Small intestine (tissue), 7 donors: ENCODE measurements at regions not wholly inside any gene's neighbourhood (a gene's known extent, or its start where the extent isn't known, plus 50 kb on each side); places are given as distances from the start of the nearest gene placed in this dataset.

Experiments
- DNase-seq, 2 donors: peaks; one replicate each; pipeline versions ENCODE4 v3.0.0 to v3.0.0-alpha.2; 2013
- FAIRE-seq: peaks from 2 replicates; lab custom pipeline; 2012; peaks lifted over from hg19 to GRCh38; lab: Jason Lieb, UNC
- H3K27ac ChIP-seq, 3 donors: one replicate each; pipeline ENCODE4 v1.5.1; 2013; ENCODE audit warnings: low read length in 2 of 3, mild to moderate bottlenecking in 2 of 3, control low read depth in 1 of 3, inconsistent platforms in 1 of 3, low read depth in 1 of 3, moderate library complexity in 1 of 3
- H3K27me3 ChIP-seq, 3 donors: one replicate each; pipeline ENCODE4 v1.6.1; 2013; ENCODE audit warnings: low read length in 3 of 3, inconsistent platforms in 1 of 3; ENCODE audit not compliant: control insufficient read depth in 3 of 3, insufficient read depth in 3 of 3
- H3K36me3 ChIP-seq, 3 donors: one replicate each; pipeline ENCODE4 v1.6.1; 2013; ENCODE audit warnings: low read length in 3 of 3, inconsistent platforms in 1 of 3, low read depth in 1 of 3, mild to moderate bottlenecking in 1 of 3, moderate library complexity in 1 of 3; ENCODE audit not compliant: control insufficient read depth in 3 of 3, insufficient read depth in 2 of 3
- H3K4me1 ChIP-seq, 3 donors: one replicate each; pipeline ENCODE4 v1.6.1; 2013; ENCODE audit warnings: low read length in 2 of 3, inconsistent platforms in 1 of 3, low read depth in 1 of 3, mild to moderate bottlenecking in 1 of 3, moderate library complexity in 1 of 3; ENCODE audit not compliant: control insufficient read depth in 3 of 3, insufficient read depth in 2 of 3
- H3K4me3 ChIP-seq, 3 donors: one replicate each; pipeline ENCODE4 v1.5.1; 2013; ENCODE audit warnings: low read length in 3 of 3, control low read depth in 1 of 3, inconsistent platforms in 1 of 3, low read depth in 1 of 3, mild to moderate bottlenecking in 1 of 3, moderate library complexity in 1 of 3
- H3K9me3 ChIP-seq, 2 donors: one replicate each; pipeline ENCODE4 v1.6.1; 2013; ENCODE audit warnings: low read depth in 1 of 2, low read length in 1 of 2; ENCODE audit not compliant: control insufficient read depth in 2 of 2, insufficient read depth in 1 of 2
- WGBS, 3 donors: extraction: QIAGEN DNeasy Blood & Tissue Kit; methylation state at CpG; one replicate each; pipeline ENCODE4 v1.1.7; 2013; 5-methylcytosine and 5-hydroxymethylcytosine counted together
- donor health status: healthy with polysubstance abuse.
- donor health status: control.
- donor health status: control.
- donor health status: Bipolar disorder and iron deficiency.
- donor health status: healthy.

GRCh38 chr2:11032396-11032795, 120.7 kb downstream of the KCNF1 start:
- no peaks in the 10 kb centered on the region for H3K4me1 ChIP-seq
- FAIRE-seq = no peak
- no peak overlapping the region for H3K27ac ChIP-seq
- DNase-seq = no peak
- no peaks in the 10 kb centered on the region for H3K27me3 ChIP-seq
- 55 to 65% (median 63%) methylated on average over 2 of the region's 2 CpGs for WGBS, 3 donors
- H3K9me3 ChIP-seq = peaks cover 0 to 9% of the 10 kb centered on the region in 2 donors
- H3K36me3 ChIP-seq = no peaks in the 10 kb centered on the region
- no peak overlapping the region for H3K4me3 ChIP-seq

- Histone ChIP-seq H3K4me1 (no peaks in the 10 kb centered on the region), H3K36me3 (no peaks in the 10 kb centered on the region), H3K27ac (no peak overlapping the region), H3K4me3 (no peak overlapping the region), H3K27me3 (no peaks in the 10 kb centered on the region), H3K9me3 (peaks cover 0 to 9% of the 10 kb centered on the region in 2 donors)
- WGBS, 3 donors = 83 to 96% (median 91%) methylated on average over 1 of the region's 1 CpG
- FAIRE-seq (no peak), DNase-seq (no peak)
Observed at GRCh38 chr2:11033114-11033513, 121.4 kb downstream of the KCNF1 start.

- DNase-seq (no peak), FAIRE-seq (no peak)
- H3K36me3 ChIP-seq = no peaks in the 10 kb centered on the region
- peaks cover 0 to 2% (median 0%) of the 10 kb centered on the region in 3 donors for H3K27me3 ChIP-seq
- H3K4me1 ChIP-seq = no peaks in the 10 kb centered on the region
- peaks cover 0 to 7% of the 10 kb centered on the region in 2 donors for H3K9me3 ChIP-seq
- 74 to 85% (median 83%) methylated on average over 1 of the region's 1 CpG for WGBS, 3 donors
- no peak overlapping the region for H3K27ac ChIP-seq
- H3K4me3 ChIP-seq = no peak overlapping the region
Observed at GRCh38 chr2:11038641-11039040, 116.6 kb upstream of the SLC66A3 start.

- no peak for DNase-seq
- Histone ChIP-seq H3K9me3 (peaks cover 0 to 5% of the 10 kb centered on the region in 2 donors), H3K4me1 (no peaks in the 10 kb centered on the region), H3K36me3 (no peaks in the 10 kb centered on the region), H3K27me3 (peaks cover 0 to 3% (median 0%) of the 10 kb centered on the region in 3 donors), H3K4me3 (no peak overlapping the region), H3K27ac (no peak overlapping the region)
- FAIRE-seq = no peak
- 53 to 94% (median 78%) methylated on average over 1 of the region's 1 CpG for WGBS, 3 donors
Observed at GRCh38 chr2:11040992-11041391, 114.3 kb upstream of the SLC66A3 start.

- H3K4me3 ChIP-seq = no peak overlapping the region
- no peak for FAIRE-seq
- WGBS, 3 donors = 70 to 82% (median 75%) methylated on average over 8 of the region's 8 CpGs
- DNase-seq = no peak
- no peak overlapping the region for H3K27ac ChIP-seq
- H3K36me3 ChIP-seq = no peaks in the 10 kb centered on the region
- no peaks in the 10 kb centered on the region for H3K4me1 ChIP-seq
- H3K27me3 ChIP-seq = peaks cover 0 to 3% (median 0%) of the 10 kb centered on the region in 3 donors
- peaks cover 0 to 5% of the 10 kb centered on the region in 2 donors for H3K9me3 ChIP-seq
Observed at GRCh38 chr2:11042841-11043240, 112.4 kb upstream of the SLC66A3 start.

- no peaks in the 10 kb centered on the region for H3K4me1 ChIP-seq
- H3K27me3 ChIP-seq = peaks cover 0 to 3% (median 0%) of the 10 kb centered on the region in 3 donors
- 58 to 65% (median 63%) methylated on average over 2 of the region's 2 CpGs for WGBS, 3 donors
- DNase-seq (no peak), FAIRE-seq (no peak)
- H3K9me3 ChIP-seq = peaks cover 0 to 5% of the 10 kb centered on the region in 2 donors
- no peaks in the 10 kb centered on the region for H3K36me3 ChIP-seq
- no peak overlapping the region for H3K4me3 ChIP-seq
- H3K27ac ChIP-seq = no peak overlapping the region
Observed at GRCh38 chr2:11043245-11043644, 112.0 kb upstream of the SLC66A3 start.

GRCh38 chr2:11044201-11044600, 111.1 kb upstream of the SLC66A3 start:
- Histone ChIP-seq H3K9me3 (peaks cover 0 to 5% of the 10 kb centered on the region in 2 donors), H3K4me3 (no peak overlapping the region), H3K27me3 (peaks cover 0 to 3% (median 0%) of the 10 kb centered on the region in 3 donors), H3K4me1 (no peaks in the 10 kb centered on the region), H3K36me3 (no peaks in the 10 kb centered on the region), H3K27ac (no peak overlapping the region)
- no peak for DNase-seq
- no peak for FAIRE-seq
- WGBS, 3 donors = 80 to 94% (median 84%) methylated on average over 6 of the region's 6 CpGs

GRCh38 chr2:11045294-11045693, 110.0 kb upstream of the SLC66A3 start:
- Histone ChIP-seq H3K4me3 (no peak overlapping the region), H3K27ac (no peak overlapping the region), H3K4me1 (no peaks in the 10 kb centered on the region), H3K9me3 (no peaks in the 10 kb centered on the region), H3K36me3 (no peaks in the 10 kb centered on the region), H3K27me3 (peaks cover 0 to 3% (median 0%) of the 10 kb centered on the region in 3 donors)
- no peak for DNase-seq
- FAIRE-seq = no peak
- WGBS, 3 donors = 78 to 88% (median 80%) methylated on average over 7 of the region's 7 CpGs
